Muscle layer of duodenum (tissue), 2 donors: ENCODE measurements at regions not wholly inside any gene's neighbourhood (a gene's known extent, or its start where the extent isn't known, plus 50 kb on each side); places are given as distances from the start of the nearest gene placed in this dataset.

Experiments
- H3K27ac ChIP-seq: one replicate; pipeline ENCODE4 v1.7.0; 2013; ENCODE audit warnings: mild to moderate bottlenecking, low read length
- H3K27me3 ChIP-seq: one replicate; pipeline ENCODE4 v1.7.0; 2013; ENCODE audit warnings: low read depth, mild to moderate bottlenecking, control low read depth, low read length
- H3K36me3 ChIP-seq, 2 donors: one replicate each; pipeline ENCODE4 v1.7.0; 2013; ENCODE audit warnings: low read length in 2 of 2, control low read depth in 1 of 2, mild to moderate bottlenecking in 1 of 2; ENCODE audit not compliant: insufficient read depth in 2 of 2, control insufficient read depth in 1 of 2
- H3K4me1 ChIP-seq, 2 donors: one replicate each; pipeline ENCODE4 v1.7.0; 2013; ENCODE audit warnings: low read length in 2 of 2, mild to moderate bottlenecking in 2 of 2, control low read depth in 1 of 2, moderate library complexity in 1 of 2; ENCODE audit not compliant: insufficient read depth in 2 of 2, control insufficient read depth in 1 of 2
- H3K4me3 ChIP-seq, 2 donors: one replicate each; pipeline ENCODE4 v1.7.0; 2013; ENCODE audit warnings: low read length in 2 of 2, low read depth in 1 of 2, mild to moderate bottlenecking in 1 of 2
- H3K9me3 ChIP-seq, 2 donors: one replicate each; pipeline ENCODE4 v1.7.0; 2013; ENCODE audit warnings: low read length in 2 of 2, control low read depth in 1 of 2, mild to moderate bottlenecking in 1 of 2; ENCODE audit not compliant: control insufficient read depth in 1 of 2
- donor health status: healthy.

DNA sequence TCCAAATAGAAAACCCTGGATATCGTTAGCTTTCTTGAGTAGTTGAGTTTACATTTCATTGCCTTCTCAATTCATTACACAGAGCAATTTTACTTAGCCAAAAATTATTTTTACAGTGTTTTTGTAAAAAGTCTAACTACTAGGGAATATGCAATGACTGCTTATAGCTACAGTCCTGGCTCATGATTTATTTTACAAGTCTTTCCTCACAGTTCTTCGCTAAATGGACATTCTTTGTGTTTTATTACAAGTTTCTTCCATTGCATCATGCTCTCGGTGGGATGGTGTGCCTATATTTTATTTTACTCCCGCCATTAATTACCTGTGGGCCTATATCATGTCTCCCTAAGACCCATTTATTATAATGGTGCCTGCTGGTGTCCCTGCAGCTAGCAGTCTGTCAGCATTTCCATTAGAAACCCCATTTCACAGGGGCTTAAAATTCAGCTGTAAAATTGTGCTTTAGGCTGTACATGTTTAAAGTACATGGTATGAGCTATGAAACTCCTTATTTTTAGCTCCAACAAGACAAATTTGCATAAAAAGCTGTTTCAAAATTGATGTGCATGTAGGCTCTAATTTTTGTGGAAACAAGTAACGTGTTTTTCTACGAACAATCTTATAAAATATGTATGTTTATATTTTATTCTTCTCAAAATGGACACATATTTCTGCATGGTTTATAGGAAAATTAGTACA is 227.4 kb downstream of the SLC7A11 start:
- H3K4me3 ChIP-seq = no peak overlapping the region
- no peaks in the 10 kb centered on the region for H3K4me1 ChIP-seq
- H3K9me3 ChIP-seq = no peaks in the 10 kb centered on the region
- no peak overlapping the region for H3K27ac ChIP-seq
- H3K36me3 ChIP-seq = no peaks in the 10 kb centered on the region
- no peaks in the 10 kb centered on the region for H3K27me3 ChIP-seq

GRCh38 chr4:138013625-138014024 is 228.5 kb downstream of the SLC7A11 start:
- Histone ChIP-seq H3K36me3 (no peaks in the 10 kb centered on the region), H3K4me3 (no peak overlapping the region), H3K4me1 (no peaks in the 10 kb centered on the region), H3K9me3 (no peaks in the 10 kb centered on the region), H3K27me3 (no peaks in the 10 kb centered on the region), H3K27ac (no peak overlapping the region)

DNA sequence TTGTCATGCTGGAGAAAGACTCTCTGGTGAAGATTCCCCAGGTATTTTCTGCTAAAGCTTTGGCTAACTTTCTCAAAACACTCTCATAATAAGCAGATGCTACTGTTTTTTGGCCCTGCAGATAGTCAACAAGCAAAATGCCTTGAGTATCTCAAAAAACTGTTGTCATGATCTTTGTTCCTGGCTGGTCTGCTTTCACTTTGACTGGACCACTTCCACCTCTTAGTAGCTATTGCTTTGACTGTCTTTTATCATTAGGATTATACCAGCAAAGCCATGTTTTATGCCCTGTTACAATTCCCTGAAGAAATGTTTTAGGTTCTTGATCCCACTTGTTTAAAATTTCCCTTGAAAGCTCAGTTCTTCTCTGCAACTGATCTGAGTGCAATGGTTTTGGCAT is 231.5 kb downstream of the SLC7A11 start:
- H3K4me1 ChIP-seq = no peaks in the 10 kb centered on the region
- H3K4me3 ChIP-seq = no peak overlapping the region
- H3K36me3 ChIP-seq = no peaks in the 10 kb centered on the region
- no peaks in the 10 kb centered on the region for H3K9me3 ChIP-seq
- no peak overlapping the region for H3K27ac ChIP-seq
- no peaks in the 10 kb centered on the region for H3K27me3 ChIP-seq

- Histone ChIP-seq H3K4me3 (no peak overlapping the region), H3K4me1 (no peaks in the 10 kb centered on the region), H3K36me3 (no peaks in the 10 kb centered on the region), H3K9me3 (no peaks in the 10 kb centered on the region), H3K27ac (no peak overlapping the region), H3K27me3 (no peaks in the 10 kb centered on the region)
Measured at GRCh38 chr4:138007572-138007971, 234.6 kb downstream of the SLC7A11 start.

GRCh38 chr4:138005486-138005885 is 236.7 kb downstream of the SLC7A11 start:
- Histone ChIP-seq H3K9me3 (no peaks in the 10 kb centered on the region), H3K36me3 (no peaks in the 10 kb centered on the region), H3K27me3 (no peaks in the 10 kb centered on the region), H3K4me3 (no peak overlapping the region), H3K27ac (no peak overlapping the region), H3K4me1 (no peaks in the 10 kb centered on the region)

GRCh38 chr4:138003248-138003647 is 238.9 kb downstream of the SLC7A11 start:
- Histone ChIP-seq H3K36me3 (no peaks in the 10 kb centered on the region), H3K27me3 (no peaks in the 10 kb centered on the region), H3K4me1 (no peaks in the 10 kb centered on the region), H3K9me3 (no peaks in the 10 kb centered on the region), H3K27ac (no peak overlapping the region), H3K4me3 (no peak overlapping the region)

GRCh38 chr4:137998666-137999429 is 243.3 kb downstream of the SLC7A11 start:
- H3K4me1 ChIP-seq = no peaks in the 10 kb centered on the region
- H3K27ac ChIP-seq = no peak overlapping the region
- H3K9me3 ChIP-seq = no peaks in the 10 kb centered on the region
- no peak overlapping the region for H3K4me3 ChIP-seq
- H3K27me3 ChIP-seq = no peaks in the 10 kb centered on the region
- no peaks in the 10 kb centered on the region for H3K36me3 ChIP-seq

- H3K27ac ChIP-seq = no peak overlapping the region
- H3K27me3 ChIP-seq = no peaks in the 10 kb centered on the region
- no peaks in the 10 kb centered on the region for H3K9me3 ChIP-seq
- H3K4me3 ChIP-seq = no peak overlapping the region
- no peaks in the 10 kb centered on the region for H3K36me3 ChIP-seq
- H3K4me1 ChIP-seq = no peaks in the 10 kb centered on the region
Measured at GRCh38 chr4:137997496-137997895, 244.7 kb downstream of the SLC7A11 start.

DNA sequence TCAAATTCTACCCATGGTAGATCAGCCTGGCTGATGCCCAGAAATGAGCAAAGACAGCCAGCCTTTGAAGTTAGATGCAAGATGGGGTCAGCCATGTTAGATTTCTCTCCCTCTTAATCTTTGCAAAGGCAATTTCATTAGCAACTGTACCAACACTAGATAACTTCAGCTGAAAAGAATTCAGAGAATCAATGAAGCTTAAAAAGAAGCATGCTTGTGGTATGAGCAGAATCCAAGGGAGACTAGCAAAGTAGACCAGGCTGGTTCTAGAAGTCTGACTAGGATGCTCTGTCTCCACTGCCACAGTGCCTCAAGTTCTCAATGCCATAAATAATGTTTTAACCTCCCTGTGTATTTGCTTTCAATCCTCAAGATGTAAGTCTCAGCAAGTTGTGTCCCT is 247.3 kb downstream of the SLC7A11 start:
- Histone ChIP-seq H3K9me3 (no peaks in the 10 kb centered on the region), H3K4me1 (no peaks in the 10 kb centered on the region)

DNA sequence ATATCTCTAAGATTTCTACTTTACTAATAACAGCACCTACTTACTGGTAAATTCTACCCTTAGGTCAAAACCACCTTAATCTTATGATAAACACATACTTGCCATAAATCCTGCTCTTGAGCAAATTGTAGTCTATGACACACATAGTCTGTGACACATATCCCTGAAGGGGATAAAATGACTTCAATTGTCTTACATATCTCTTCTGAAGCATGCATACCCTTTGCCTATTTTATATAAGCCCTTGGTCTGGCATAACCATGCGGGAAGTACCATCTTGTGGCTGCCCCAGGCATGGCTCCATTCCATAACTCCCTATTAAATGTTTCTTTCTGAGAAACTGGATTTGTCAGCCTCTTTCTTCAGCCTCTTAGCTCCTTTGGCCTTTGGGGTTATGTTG is 248.9 kb downstream of the SLC7A11 start:
- Histone ChIP-seq H3K36me3 (no peaks in the 10 kb centered on the region), H3K27me3 (no peaks in the 10 kb centered on the region), H3K4me3 (no peak overlapping the region), H3K9me3 (no peaks in the 10 kb centered on the region), H3K4me1 (no peaks in the 10 kb centered on the region), H3K27ac (no peak overlapping the region)

More for the DNA sequence above, 247.3 kb downstream of the SLC7A11 start:
- no peaks in the 10 kb centered on the region for H3K36me3 ChIP-seq
- no peak overlapping the region for H3K27ac ChIP-seq
- no peak overlapping the region for H3K4me3 ChIP-seq
- no peaks in the 10 kb centered on the region for H3K27me3 ChIP-seq

GRCh38 chr4:137981277-137981676 is 260.9 kb downstream of the SLC7A11 start:
- H3K27me3 ChIP-seq = no peaks in the 10 kb centered on the region
- no peak overlapping the region for H3K4me3 ChIP-seq
- H3K9me3 ChIP-seq = no peaks in the 10 kb centered on the region
- no peaks in the 10 kb centered on the region for H3K36me3 ChIP-seq
- no peaks in the 10 kb centered on the region for H3K4me1 ChIP-seq
- no peak overlapping the region for H3K27ac ChIP-seq
